OCI-LY3 (cell line): ENCODE measurements at regions not wholly inside any gene's neighbourhood (a gene's known extent, or its start where the extent isn't known, plus 50 kb on each side); places are given as distances from the start of the nearest gene placed in this dataset.

Source experiments
- EZH2phosphoT487 ChIP-seq: fragments of 200-600 bp; shearing (Covaris generic); IDR thresholded peaks from 2 replicates; pipeline ENCODE4 v1.6.1; 2018; ENCODE audit warnings: antibody characterized with exemption, mixed run types, low read depth
- TF ChIP-seq, protein P1 (sequence below): fragments of 200-600, 300-600 bp; sonication (generic); IDR thresholded peaks from 2 replicates; pipeline ENCODE4 v1.5.1; 2014; ENCODE audit warnings: antibody characterized with exemption, low read length, low read depth

DNA sequence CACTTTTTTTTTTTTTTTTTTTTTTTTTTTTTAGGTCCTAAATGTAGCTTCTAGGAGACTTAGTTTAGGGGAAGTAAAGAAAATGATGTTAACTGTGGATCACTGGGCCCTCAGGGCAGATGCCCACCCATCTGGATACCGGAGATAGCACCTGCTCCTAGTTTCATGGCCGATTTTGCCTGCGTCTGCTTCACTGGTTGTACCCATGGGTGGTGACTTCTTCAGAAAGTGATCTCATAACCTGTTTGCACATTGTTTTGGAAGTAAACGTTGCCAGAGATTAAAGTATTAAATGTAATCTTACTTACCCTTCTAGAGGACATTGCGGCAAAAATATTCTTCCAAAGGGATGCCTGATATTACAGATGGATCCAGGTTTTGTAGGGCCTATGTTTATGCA lies 79.8 kb upstream of the SGK1 start:
- TF ChIP-seq, protein P1, sequence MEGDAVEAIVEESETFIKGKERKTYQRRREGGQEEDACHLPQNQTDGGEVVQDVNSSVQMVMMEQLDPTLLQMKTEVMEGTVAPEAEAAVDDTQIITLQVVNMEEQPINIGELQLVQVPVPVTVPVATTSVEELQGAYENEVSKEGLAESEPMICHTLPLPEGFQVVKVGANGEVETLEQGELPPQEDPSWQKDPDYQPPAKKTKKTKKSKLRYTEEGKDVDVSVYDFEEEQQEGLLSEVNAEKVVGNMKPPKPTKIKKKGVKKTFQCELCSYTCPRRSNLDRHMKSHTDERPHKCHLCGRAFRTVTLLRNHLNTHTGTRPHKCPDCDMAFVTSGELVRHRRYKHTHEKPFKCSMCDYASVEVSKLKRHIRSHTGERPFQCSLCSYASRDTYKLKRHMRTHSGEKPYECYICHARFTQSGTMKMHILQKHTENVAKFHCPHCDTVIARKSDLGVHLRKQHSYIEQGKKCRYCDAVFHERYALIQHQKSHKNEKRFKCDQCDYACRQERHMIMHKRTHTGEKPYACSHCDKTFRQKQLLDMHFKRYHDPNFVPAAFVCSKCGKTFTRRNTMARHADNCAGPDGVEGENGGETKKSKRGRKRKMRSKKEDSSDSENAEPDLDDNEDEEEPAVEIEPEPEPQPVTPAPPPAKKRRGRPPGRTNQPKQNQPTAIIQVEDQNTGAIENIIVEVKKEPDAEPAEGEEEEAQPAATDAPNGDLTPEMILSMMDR: no peak
- TF ChIP-seq EZH2phosphoT487: no peak
